CD14-positive monocyte (primary cell): ENCODE measurements at regions not wholly inside any gene's neighbourhood (a gene's known extent, or its start where the extent isn't known, plus 50 kb on each side); places are given as distances from the start of the nearest gene placed in this dataset.

Experiments
- DNase-seq, 3 donors: peaks; one replicate each; pipeline ENCODE4 v3.0.0-alpha.2; 2011 to 2022
- H2AFZ ChIP-seq: 2 replicates; pipeline ENCODE4 v1.6.0; 2012; ENCODE audit warnings: mild to moderate bottlenecking, low read depth, low read length, inconsistent platforms; ENCODE audit not compliant: insufficient read depth, poor library complexity, severe bottlenecking
- H3K27ac ChIP-seq, 2 donors: 1 replicate in 1 of 2; 2 replicates in 1 of 2; pipeline ENCODE4 v1.5.1; 2012 to 2013; ENCODE audit warnings: low read length in 2 of 2, control low read depth in 1 of 2, inconsistent platforms in 1 of 2, low read depth in 1 of 2, mild to moderate bottlenecking in 1 of 2
- H3K27me3 ChIP-seq, 2 donors: one replicate each; pipeline versions ENCODE4 v1.6.0 to v1.6.1; 2011 to 2013; ENCODE audit warnings: low read length in 2 of 2; ENCODE audit not compliant: control insufficient read depth in 2 of 2, insufficient read depth in 2 of 2
- H3K36me3 ChIP-seq, 2 donors: replicated peaks in 1 of 2; 1 replicate in 1 of 2; 2 replicates in 1 of 2; pipeline versions ENCODE4 v1.5.1 to v1.6.1; 2012 to 2013; ENCODE audit warnings: low read length in 2 of 2, control low read depth in 1 of 2, inconsistent platforms in 1 of 2, mild to moderate bottlenecking in 1 of 2; ENCODE audit not compliant: insufficient read depth in 2 of 2, control insufficient read depth in 1 of 2
- H3K4me1 ChIP-seq, 2 donors: 1 replicate in 1 of 2; 2 replicates in 1 of 2; pipeline versions ENCODE4 v1.5.1 to v1.6.1; 2012 to 2013; ENCODE audit warnings: low read length in 2 of 2, control low read depth in 1 of 2, inconsistent platforms in 1 of 2, mild to moderate bottlenecking in 1 of 2, moderate library complexity in 1 of 2; ENCODE audit not compliant: insufficient read depth in 2 of 2, control insufficient read depth in 1 of 2
- H3K4me2 ChIP-seq: replicated peaks from 2 replicates; pipeline ENCODE3; 2012; ENCODE audit warnings: low read length, moderate library complexity, mild to moderate bottlenecking; ENCODE audit not compliant: poor library complexity, severe bottlenecking; ENCODE audit errors: extremely low read depth
- H3K4me3 ChIP-seq, 3 experiments: fragments of 200-600 bp in 1 of 3; sonication (generic) in 1 of 3; replicated peaks in 1 of 3; 1 replicate in 2 of 3; 2 replicates in 1 of 3; pipeline ENCODE4 v1.5.1; 2011 to 2013; ENCODE audit warnings: low read length in 3 of 3, mild to moderate bottlenecking in 3 of 3, control low read depth in 2 of 3, low read depth in 2 of 3, inconsistent platforms in 1 of 3, moderate library complexity in 1 of 3
- H3K79me2 ChIP-seq: 2 replicates; pipeline ENCODE4 v1.6.0; 2012; ENCODE audit warnings: mild to moderate bottlenecking, control low read depth, inconsistent platforms, low read length, moderate library complexity; ENCODE audit not compliant: insufficient read depth
- H3K9ac ChIP-seq: 2 replicates; pipeline ENCODE4 v1.6.0; 2017; ENCODE audit warnings: low read length, mild to moderate bottlenecking; ENCODE audit not compliant: insufficient read depth, poor library complexity, severe bottlenecking
- H3K9me3 ChIP-seq, 2 donors: replicated peaks in 1 of 2; 1 replicate in 1 of 2; 2 replicates in 1 of 2; pipeline versions ENCODE4 v1.5.1 to v1.6.1; 2012 to 2013; ENCODE audit warnings: low read length in 2 of 2, control low read depth in 1 of 2; ENCODE audit not compliant: control insufficient read depth in 1 of 2, insufficient read depth in 1 of 2
- H4K20me1 ChIP-seq: 2 replicates; pipeline ENCODE4 v1.6.0; 2012; ENCODE audit warnings: mild to moderate bottlenecking, low read length, control low read depth, moderate library complexity; ENCODE audit not compliant: insufficient read depth
- H3K27ac Mint-ChIP-seq, 7 donors: one replicate each; pipeline ENCODE4 v1.8.0; 2020; ENCODE audit warnings: mild to moderate bottlenecking in 7 of 7, mixed read lengths in 7 of 7, moderate library complexity in 6 of 7, inconsistent platforms in 2 of 7
- H3K27me3 Mint-ChIP-seq, 3 donors: one replicate each; pipeline ENCODE4 v1.8.0; 2021 to 2022; ENCODE audit warnings: low read depth in 3 of 3, mild to moderate bottlenecking in 3 of 3, mixed read lengths in 3 of 3, moderate library complexity in 3 of 3, inconsistent platforms in 1 of 3
- H3K36me3 Mint-ChIP-seq, 2 donors: one replicate each; pipeline ENCODE4 v1.8.0; 2020; ENCODE audit warnings: mixed read lengths in 2 of 2, inconsistent platforms in 1 of 2, mild to moderate bottlenecking in 1 of 2
- H3K4me1 Mint-ChIP-seq: one replicate; pipeline ENCODE4 v1.8.0; 2020; ENCODE audit warnings: mild to moderate bottlenecking, mixed read lengths
- H3K4me3 Mint-ChIP-seq, 2 donors: one replicate each; pipeline ENCODE4 v1.8.0; 2020; ENCODE audit warnings: mild to moderate bottlenecking in 2 of 2, mixed read lengths in 2 of 2, moderate library complexity in 1 of 2
- H3K9me3 Mint-ChIP-seq, 7 donors: one replicate each; pipeline ENCODE4 v1.8.0; 2020 to 2022; ENCODE audit warnings: mixed read lengths in 7 of 7, mild to moderate bottlenecking in 6 of 7, moderate library complexity in 6 of 7, inconsistent platforms in 2 of 7
- WGBS: methylation state at CpG from one replicate; pipeline ENCODE4 v1.1.5; 2013; ENCODE audit warnings: missing lambda C conversion rate; ENCODE audit not compliant: insufficient coverage; 5-methylcytosine and 5-hydroxymethylcytosine counted together
- intact Hi-C, 2 donors: fragments of 100-400 bp; cut with micrococcal nuclease; formaldehyde crosslinking; loops; one replicate each; pipeline versions ENCODE4 v1.15.0 to v1.15.1; 2023
- TF ChIP-seq, protein P1 (sequence below): fragments of 200-600 bp; IDR thresholded peaks from one replicate; pipeline ENCODE4 v1.8.0; 2022; ENCODE audit warnings: antibody characterized with exemption, mild to moderate bottlenecking

DNA sequence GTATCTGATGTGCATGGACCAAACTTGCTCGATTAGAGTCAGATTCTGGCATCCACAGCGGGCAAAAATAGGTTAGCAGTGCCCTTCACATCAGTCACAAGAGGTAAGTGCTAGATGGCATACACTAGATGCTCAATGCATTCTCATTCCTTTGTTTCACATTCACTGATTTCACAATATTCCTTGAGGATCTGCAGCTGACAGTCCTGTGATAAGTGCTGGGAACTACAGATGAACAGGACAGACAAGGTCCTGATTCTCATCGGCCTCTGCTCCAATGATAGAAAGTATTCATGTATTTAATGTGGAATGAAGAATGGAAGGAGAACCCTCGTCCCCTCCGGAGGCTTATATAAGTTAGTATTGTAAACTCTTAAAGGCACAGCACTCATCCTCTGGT, 96.8 kb upstream of the SERPINE2 start:
- H3K9me3 ChIP-seq = no peaks in the 10 kb centered on the region
- H3K36me3 ChIP-seq = no peaks in the 10 kb centered on the region
- Mint-ChIP-seq H3K9me3 (peaks cover 0 to 2% (median 0%) of the 10 kb centered on the region in 7 donors), H3K27ac (no peak overlapping the region), H3K4me3 (no peak overlapping the region), H3K36me3 (no peaks in the 10 kb centered on the region), H3K27me3 (peaks cover 3 to 7% (median 4%) of the 10 kb centered on the region in 3 donors), H3K4me1 (no peaks in the 10 kb centered on the region)
- no peaks in the 10 kb centered on the region for H4K20me1 ChIP-seq
- H3K9ac ChIP-seq = no peak overlapping the region
- no peak overlapping the region for H2AFZ ChIP-seq
- H3K4me3 ChIP-seq = no peak overlapping the region
- H3K27ac ChIP-seq = no peak overlapping the region
- H3K27me3 ChIP-seq = no peaks in the 10 kb centered on the region
- intact Hi-C loops = no loop called here
- H3K79me2 ChIP-seq = no peaks in the 10 kb centered on the region
- H3K4me2 ChIP-seq = no peak overlapping the region
- WGBS = 79% methylated on average over 5 of the region's 5 CpGs
- no peak for DNase-seq
- TF ChIP-seq, protein P1, sequence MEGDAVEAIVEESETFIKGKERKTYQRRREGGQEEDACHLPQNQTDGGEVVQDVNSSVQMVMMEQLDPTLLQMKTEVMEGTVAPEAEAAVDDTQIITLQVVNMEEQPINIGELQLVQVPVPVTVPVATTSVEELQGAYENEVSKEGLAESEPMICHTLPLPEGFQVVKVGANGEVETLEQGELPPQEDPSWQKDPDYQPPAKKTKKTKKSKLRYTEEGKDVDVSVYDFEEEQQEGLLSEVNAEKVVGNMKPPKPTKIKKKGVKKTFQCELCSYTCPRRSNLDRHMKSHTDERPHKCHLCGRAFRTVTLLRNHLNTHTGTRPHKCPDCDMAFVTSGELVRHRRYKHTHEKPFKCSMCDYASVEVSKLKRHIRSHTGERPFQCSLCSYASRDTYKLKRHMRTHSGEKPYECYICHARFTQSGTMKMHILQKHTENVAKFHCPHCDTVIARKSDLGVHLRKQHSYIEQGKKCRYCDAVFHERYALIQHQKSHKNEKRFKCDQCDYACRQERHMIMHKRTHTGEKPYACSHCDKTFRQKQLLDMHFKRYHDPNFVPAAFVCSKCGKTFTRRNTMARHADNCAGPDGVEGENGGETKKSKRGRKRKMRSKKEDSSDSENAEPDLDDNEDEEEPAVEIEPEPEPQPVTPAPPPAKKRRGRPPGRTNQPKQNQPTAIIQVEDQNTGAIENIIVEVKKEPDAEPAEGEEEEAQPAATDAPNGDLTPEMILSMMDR = no peak
- no peaks in the 10 kb centered on the region for H3K4me1 ChIP-seq

DNA sequence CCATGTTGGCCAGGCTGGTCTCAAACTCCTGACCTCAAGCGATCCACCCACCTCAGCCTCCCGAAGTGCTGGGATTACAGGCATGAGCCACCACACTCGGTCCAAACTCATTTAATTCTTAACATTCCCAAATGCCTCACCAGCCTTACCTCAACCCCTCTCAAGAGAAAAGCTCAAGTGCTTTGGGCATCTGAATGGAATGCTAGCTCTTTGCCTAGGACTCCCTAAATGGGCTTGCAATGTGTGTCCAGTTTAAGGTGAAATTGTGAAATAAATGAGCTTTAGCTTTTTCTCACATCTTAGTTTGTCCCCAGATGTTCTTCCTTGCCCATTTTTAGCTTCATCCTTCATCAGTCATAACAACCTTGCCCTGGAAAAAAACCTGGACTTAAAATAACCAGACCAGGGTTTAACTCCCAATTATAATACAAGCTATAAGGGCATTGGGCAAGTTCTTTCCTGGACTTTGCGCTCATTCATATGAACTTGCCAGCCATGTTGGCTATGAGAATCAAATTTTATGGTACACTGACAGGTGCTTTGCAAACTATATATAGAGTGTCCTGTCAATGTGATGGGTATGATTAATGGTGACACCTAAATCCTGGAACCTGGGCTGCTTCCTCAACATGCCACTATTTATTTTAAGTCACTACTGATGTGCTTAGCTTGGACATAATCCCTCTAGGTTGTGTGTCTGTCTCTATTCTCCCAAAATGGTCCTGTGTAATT, 95.1 kb upstream of the SERPINE2 start:
- TF ChIP-seq, protein P1 = no peak

More for the DNA sequence above, 95.1 kb upstream of the SERPINE2 start:
- no peak overlapping the region for H3K9ac ChIP-seq
- H3K79me2 ChIP-seq = no peaks in the 10 kb centered on the region
- WGBS = no CpG with 5 or more reads among the region's 4 CpGs
- no peaks in the 10 kb centered on the region for H3K4me1 Mint-ChIP-seq
- H3K4me3 ChIP-seq = no peak overlapping the region
- no peaks in the 10 kb centered on the region for H3K9me3 ChIP-seq
- H3K4me1 ChIP-seq = no peaks in the 10 kb centered on the region
- no peak overlapping the region for H2AFZ ChIP-seq
- H3K4me3 Mint-ChIP-seq = no peak overlapping the region
- H3K27ac Mint-ChIP-seq = no peak overlapping the region
- H3K27me3 Mint-ChIP-seq = peaks cover 2 to 6% (median 5%) of the 10 kb centered on the region in 3 donors
- no peaks in the 10 kb centered on the region for H3K36me3 Mint-ChIP-seq
- no peak overlapping the region for H3K4me2 ChIP-seq
- H3K9me3 Mint-ChIP-seq = peaks cover 0 to 2% (median 0%) of the 10 kb centered on the region in 7 donors
- H4K20me1 ChIP-seq = no peaks in the 10 kb centered on the region
- H3K36me3 ChIP-seq = no peaks in the 10 kb centered on the region
- H3K27me3 ChIP-seq = no peaks in the 10 kb centered on the region
- intact Hi-C loops = no loop called here
- no peak for DNase-seq
- no peak overlapping the region for H3K27ac ChIP-seq
